ENCODE measurements at regions not wholly inside any gene's neighbourhood (a gene's known extent, or its start where the extent isn't known, plus 50 kb on each side); places are given as distances from the start of the nearest gene placed in this dataset.

GRCh38 chr10:8369666-8370065 is 315.2 kb downstream of the GATA3 start:
- ChIA-PET CTCF (no interaction called here), RAD21 (ENCODE audit: low non-redundant PET in 1 of 2, low total read pairs in 2 of 2, uncharacterized antibody in 2 of 2, unreplicated experiment in 2 of 2) (no interaction called here), POLR2A (no interaction called here)
- Histone ChIP-seq H3K27me3 (ENCODE audit: insufficient read depth, low read length) (no peaks in the 10 kb centered on the region), H3K27ac (ENCODE audit: low read depth, low read length) (no peak overlapping the region), H3K4me1 (ENCODE audit: control insufficient read depth in 1 of 2, insufficient read depth in 2 of 2, low read length in 2 of 2) (no peaks in the 10 kb centered on the region), H4K20me1 (ENCODE audit: insufficient read depth) (no peaks in the 10 kb centered on the region), H3K4me3 (replicated peaks in 1 of 2; ENCODE audit: low read depth in 1 of 2, low read length in 2 of 2) (no peak overlapping the region), H3K9me2 (ENCODE audit: insufficient read depth) (no peaks in the 10 kb centered on the region), H3K36me3 (ENCODE audit: control insufficient read depth in 1 of 2, insufficient read depth in 2 of 2, low read length in 2 of 2) (no peaks in the 10 kb centered on the region), H3K79me2 (ENCODE audit: insufficient read depth, low read length) (no peaks in the 10 kb centered on the region), H3K4me2 (ENCODE audit: low read length) (no peak overlapping the region), H3K9ac (ENCODE audit: low read length) (no peak overlapping the region), H2AFZ (ENCODE audit: low read depth, low read length, poor library complexity, severe bottlenecking) (no peak overlapping the region), H3K9me3 (ENCODE audit: control insufficient read depth in 1 of 2, insufficient read depth in 1 of 2, low read depth in 1 of 2, low read length in 2 of 2) (0 out of 4 replicates have a peak, but pooled peaks cover 0 to 3% of the 10 kb centered on the region in 2 experiments)
- no TSS peak for BruUV-seq (replicated peaks)
- no peak for ATAC-seq
- TF ChIP-seq ATF3 (IDR thresholded peaks at IDR 0.05) (no peak), SP1 (IDR thresholded peaks at IDR 0.05; ENCODE audit: low read depth) (no peak), TCF7L2 (IDR thresholded peaks at IDR 0.05; ENCODE audit: borderline replicate concordance, extremely low read depth, insufficient read depth, insufficient read length) (no peak), EZH2phosphoT487 (IDR thresholded peaks at IDR 0.05; ENCODE audit: borderline replicate concordance) (no peak), POLR2AphosphoS5 (IDR thresholded peaks at IDR 0.05; ENCODE audit: low read depth, low read length) (no peak), MAX (IDR thresholded peaks at IDR 0.05) (no peak), ELF1 (IDR thresholded peaks at IDR 0.05; ENCODE audit: borderline replicate concordance, low read depth) (no peak), YY1 (IDR thresholded peaks at IDR 0.05; ENCODE audit: extremely low read depth, insufficient replicate concordance, low read depth, low read length) (no peak), CEBPB (IDR thresholded peaks at IDR 0.05; ENCODE audit: low read depth) (no peak), SRF (IDR thresholded peaks at IDR 0.05; ENCODE audit: low read depth) (no peak), EZH2 (IDR thresholded peaks at IDR 0.05) (no peak), RAD21 (IDR thresholded peaks at IDR 0.05; ENCODE audit: low read depth) (no peak), POLR2A (IDR thresholded peaks at IDR 0.05; ENCODE audit: borderline replicate concordance, extremely low read depth, insufficient read depth, insufficient read length) (no peak), FOSL1 (IDR thresholded peaks at IDR 0.05; ENCODE audit: low read depth) (no peak), ZNF274 (IDR thresholded peaks at IDR 0.05; ENCODE audit: low read depth, low read length) (no peak)
- TF ChIP-seq, protein P1, sequence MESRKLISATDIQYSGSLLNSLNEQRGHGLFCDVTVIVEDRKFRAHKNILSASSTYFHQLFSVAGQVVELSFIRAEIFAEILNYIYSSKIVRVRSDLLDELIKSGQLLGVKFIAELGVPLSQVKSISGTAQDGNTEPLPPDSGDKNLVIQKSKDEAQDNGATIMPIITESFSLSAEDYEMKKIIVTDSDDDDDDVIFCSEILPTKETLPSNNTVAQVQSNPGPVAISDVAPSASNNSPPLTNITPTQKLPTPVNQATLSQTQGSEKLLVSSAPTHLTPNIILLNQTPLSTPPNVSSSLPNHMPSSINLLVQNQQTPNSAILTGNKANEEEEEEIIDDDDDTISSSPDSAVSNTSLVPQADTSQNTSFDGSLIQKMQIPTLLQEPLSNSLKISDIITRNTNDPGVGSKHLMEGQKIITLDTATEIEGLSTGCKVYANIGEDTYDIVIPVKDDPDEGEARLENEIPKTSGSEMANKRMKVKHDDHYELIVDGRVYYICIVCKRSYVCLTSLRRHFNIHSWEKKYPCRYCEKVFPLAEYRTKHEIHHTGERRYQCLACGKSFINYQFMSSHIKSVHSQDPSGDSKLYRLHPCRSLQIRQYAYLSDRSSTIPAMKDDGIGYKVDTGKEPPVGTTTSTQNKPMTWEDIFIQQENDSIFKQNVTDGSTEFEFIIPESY (IDR thresholded peaks at IDR 0.05; ENCODE audit: extremely low read depth, insufficient replicate concordance, low read length), result no peak
- intact Hi-C loops (cut with micrococcal nuclease), result no loop called here
- no peak for DNase-seq (ENCODE audit: low read depth, low spot score)

Data from HCT116 (cell line).